ENCODE measurements at regions not wholly inside any gene's neighbourhood (a gene's known extent, or its start where the extent isn't known, plus 50 kb on each side); places are given as distances from the start of the nearest gene placed in this dataset.

GRCh38 chr7:14092331-14092730, 102.9 kb upstream of the ETV1 start:
- no peak for TF ChIP-seq CTCF (IDR thresholded peaks at IDR 0.05)
- no peak for TF ChIP-seq REST (IDR thresholded peaks at IDR 0.05; ENCODE audit: insufficient read depth in 1 of 2, low read depth in 2 of 2, low read length in 1 of 2)
- TF ChIP-seq POLR2AphosphoS5 (IDR thresholded peaks at IDR 0.05; ENCODE audit: low read depth, low read length): no peak
- no peak for TF ChIP-seq SIN3A (IDR thresholded peaks at IDR 0.05; ENCODE audit: borderline replicate concordance, insufficient read depth, low read depth, low read length)
- TF ChIP-seq TCF7L2 (IDR thresholded peaks at IDR 0.05; ENCODE audit: low read depth, low read length): no peak
